Endothelial cell of umbilical vein (primary cell): ENCODE measurements at regions not wholly inside any gene's neighbourhood (a gene's known extent, or its start where the extent isn't known, plus 50 kb on each side); places are given as distances from the start of the nearest gene placed in this dataset.

Experiments used
- BruUV-seq: library from RNA; stranded (reverse); fragments of 400-500 nt; replicated peaks from 2 replicates; lab custom pipeline; 2021; lab: Mats Ljungman, UMichigan
- CTCF ChIA-PET: fragments of 300-600, 350-600 bp; sonication (Branson Sonifier 250); formaldehyde crosslinking; loops from one replicate; lab custom pipeline; 2021; ENCODE audit warnings: antibody characterized with exemption, inconsistent platforms; lab: Charles Lee
- POLR2A ChIA-PET: fragments of 300-600, 350-600 bp; sonication (Branson Sonifier 250); formaldehyde crosslinking; loops from one replicate; lab custom pipeline; 2021; ENCODE audit warnings: antibody characterized with exemption, inconsistent platforms; lab: Charles Lee
- DNase-seq: peaks from one replicate; pipeline ENCODE4 v3.0.0-alpha.2; 2011; ENCODE audit warnings: low read depth, low spot score
- FAIRE-seq: peaks from 2 replicates; lab custom pipeline; 2011; peaks lifted over from hg19 to GRCh38; lab: Jason Lieb, UNC
- H2AFZ ChIP-seq: 2 replicates; pipeline ENCODE4 v1.6.0; 2012; ENCODE audit warnings: low read depth, low read length, control low read depth, inconsistent platforms
- H3K27ac ChIP-seq: 2 replicates; pipeline ENCODE4 v1.5.1; 2011; ENCODE audit warnings: low read depth, mild to moderate bottlenecking, control low read depth, low read length, moderate library complexity; ENCODE audit not compliant: insufficient read depth
- H3K27me3 ChIP-seq, 2 experiments: 2 replicates each; pipeline versions ENCODE4 v1.6.0 to v1.6.1; 2011; ENCODE audit warnings: low read length in 2 of 2, mixed read lengths in 1 of 2; ENCODE audit not compliant: control insufficient read depth in 2 of 2, insufficient read depth in 2 of 2
- H3K36me3 ChIP-seq, 2 experiments: 2 replicates in 1 of 2; 3 replicates in 1 of 2; pipeline ENCODE4 v1.5.1; 2011; ENCODE audit warnings: low read length in 2 of 2, mild to moderate bottlenecking in 1 of 2, moderate library complexity in 1 of 2; ENCODE audit not compliant: control insufficient read depth in 2 of 2, insufficient read depth in 2 of 2; ENCODE audit errors: extremely low read depth in 1 of 2
- H3K4me1 ChIP-seq: 3 replicates; pipeline ENCODE4 v1.5.1; 2011; ENCODE audit warnings: mild to moderate bottlenecking, low read length; ENCODE audit not compliant: control insufficient read depth, insufficient read depth; ENCODE audit errors: extremely low read depth
- H3K4me2 ChIP-seq: 2 replicates; pipeline ENCODE4 v1.6.1; 2011; ENCODE audit warnings: low read length, control low read depth, mixed read lengths; ENCODE audit not compliant: insufficient read depth
- H3K4me3 ChIP-seq, 3 experiments: fragments of 200-600 bp in 1 of 3; sonication (generic), shearing (Covaris generic) in 1 of 3; replicated peaks in 1 of 3; 2 replicates each; pipeline ENCODE4 v1.5.1; 2011 to 2016; ENCODE audit warnings: control low read depth in 3 of 3, low read length in 3 of 3, mild to moderate bottlenecking in 2 of 3, inconsistent platforms in 1 of 3, low read depth in 1 of 3, moderate library complexity in 1 of 3; ENCODE audit not compliant: insufficient read depth in 1 of 3
- H3K79me2 ChIP-seq: 2 replicates; pipeline ENCODE4 v1.6.0; 2012; ENCODE audit warnings: low read length, inconsistent platforms; ENCODE audit not compliant: control insufficient read depth, insufficient read depth
- H3K9ac ChIP-seq: replicated peaks from 2 replicates; pipeline ENCODE3; 2011; ENCODE audit warnings: low read length, control low read depth; ENCODE audit not compliant: insufficient read depth; ENCODE audit errors: extremely low read depth
- H3K9me1 ChIP-seq: replicated peaks from 3 replicates; pipeline ENCODE4 v1.6.0; 2011; ENCODE audit warnings: mild to moderate bottlenecking, low read length; ENCODE audit not compliant: control insufficient read depth, insufficient read depth; ENCODE audit errors: extremely low read depth
- H3K9me3 ChIP-seq: replicated peaks from 2 replicates; pipeline ENCODE4 v1.5.1; 2012; ENCODE audit warnings: low read length, inconsistent platforms; ENCODE audit not compliant: control insufficient read depth, insufficient read depth
- H4K20me1 ChIP-seq: replicated peaks from 2 replicates; pipeline ENCODE3; 2011; ENCODE audit warnings: mild to moderate bottlenecking, low read length; ENCODE audit not compliant: control insufficient read depth, insufficient read depth; ENCODE audit errors: extremely low read depth
- EZH2 ChIP-seq: IDR thresholded peaks from 2 replicates; pipeline ENCODE4 v1.6.1; 2012; ENCODE audit warnings: borderline replicate concordance, low read depth, mild to moderate bottlenecking, moderate library complexity, low read length, inconsistent platforms; ENCODE audit not compliant: severe bottlenecking
- GATA2 ChIP-seq: IDR thresholded peaks from 2 replicates; pipeline ENCODE4 v1.7.0; 2011; ENCODE audit warnings: low read depth, mild to moderate bottlenecking, moderate library complexity, mixed read lengths, low read length; ENCODE audit not compliant: insufficient read length, insufficient read depth
- JUN ChIP-seq: IDR thresholded peaks from 2 replicates; pipeline ENCODE4 v1.6.1; 2011; ENCODE audit warnings: borderline replicate concordance, low read depth; ENCODE audit not compliant: insufficient read length, insufficient read depth
- MYC ChIP-seq: IDR thresholded peaks from one replicate; pipeline ENCODE4 v1.6.1; 2011; ENCODE audit warnings: mild to moderate bottlenecking, low read depth, low read length
- POLR2A ChIP-seq: IDR thresholded peaks from 2 replicates; pipeline ENCODE4 v1.6.1; 2012; ENCODE audit warnings: low read depth, mild to moderate bottlenecking, control low read depth, low read length
- dilution Hi-C: fragments of 300-500 bp; cut with MboI; formaldehyde crosslinking; loops from one replicate; pipeline ENCODE4 v1.15.0; 2019; ENCODE audit warnings: low sequenced_read_pairs; ENCODE audit not compliant: extremely low pct_ligation_motif_present
- intact Hi-C: fragments of 100-400 bp; cut with micrococcal nuclease; formaldehyde crosslinking; loops from one replicate; pipeline ENCODE4 v1.10.0; 2022
- TF ChIP-seq, protein P1 (sequence below): IDR thresholded peaks from 2 replicates; pipeline ENCODE4 v1.6.1; 2011; ENCODE audit not compliant: insufficient read depth, insufficient read length
- TF ChIP-seq, protein P2 (sequence below), 2 donors: IDR thresholded peaks; 1 replicate in 1 of 2; 2 replicates in 1 of 2; pipeline ENCODE4 v1.5.1; 2011; ENCODE audit warnings: low read length in 2 of 2, mild to moderate bottlenecking in 2 of 2, moderate library complexity in 2 of 2, control low read depth in 1 of 2, inconsistent platforms in 1 of 2, low read depth in 1 of 2; ENCODE audit not compliant: insufficient read depth in 1 of 2; ENCODE audit errors: extremely low read depth in 1 of 2

DNA sequence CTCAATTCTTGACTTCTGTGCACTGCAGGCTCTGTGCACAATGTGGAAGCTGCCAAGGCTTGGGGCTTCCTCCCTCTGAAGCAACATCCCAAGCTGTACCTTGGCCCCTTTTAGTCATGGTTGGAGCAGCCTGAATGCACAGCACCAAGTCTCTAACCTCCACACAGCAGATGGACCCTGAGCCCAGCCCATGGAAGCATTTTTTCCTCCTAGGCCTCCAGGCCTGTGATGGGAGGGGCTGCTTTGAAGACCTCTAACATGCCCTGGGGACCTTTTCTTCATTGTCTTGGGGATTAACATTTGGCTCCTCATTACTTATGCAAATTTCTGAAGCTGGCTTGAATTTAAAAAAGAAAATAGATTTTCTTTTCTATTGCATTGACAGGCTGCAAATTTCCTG lies 385.8 kb downstream of the LRRC70 start:
- CTCF ChIA-PET = no interaction called here
- no peaks in the 10 kb centered on the region for H4K20me1 ChIP-seq
- no peaks in the 10 kb centered on the region for H3K4me1 ChIP-seq
- intact Hi-C loops = no loop called here
- H3K27ac ChIP-seq = no peak overlapping the region
- dilution Hi-C loops = no loop called here
- H3K9me3 ChIP-seq = no peaks in the 10 kb centered on the region
- no peaks in the 10 kb centered on the region for H3K9me1 ChIP-seq
- DNase-seq = no peak
- no peak overlapping the region for H2AFZ ChIP-seq
- H3K36me3 ChIP-seq = no peaks in the 10 kb centered on the region
- H3K27me3 ChIP-seq = no peaks in the 10 kb centered on the region
- H3K4me3 ChIP-seq = no peak overlapping the region
- no peak overlapping the region for H3K4me2 ChIP-seq
- no TSS peak for BruUV-seq
- no peak overlapping the region for H3K9ac ChIP-seq
- POLR2A ChIA-PET = no interaction called here
- FAIRE-seq = no peak
- TF ChIP-seq JUN (no peak), GATA2 (no peak), EZH2 (no peak)
- TF ChIP-seq, protein P1, sequence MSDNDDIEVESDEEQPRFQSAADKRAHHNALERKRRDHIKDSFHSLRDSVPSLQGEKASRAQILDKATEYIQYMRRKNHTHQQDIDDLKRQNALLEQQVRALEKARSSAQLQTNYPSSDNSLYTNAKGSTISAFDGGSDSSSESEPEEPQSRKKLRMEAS = no peak
- no peaks in the 10 kb centered on the region for H3K79me2 ChIP-seq

DNA sequence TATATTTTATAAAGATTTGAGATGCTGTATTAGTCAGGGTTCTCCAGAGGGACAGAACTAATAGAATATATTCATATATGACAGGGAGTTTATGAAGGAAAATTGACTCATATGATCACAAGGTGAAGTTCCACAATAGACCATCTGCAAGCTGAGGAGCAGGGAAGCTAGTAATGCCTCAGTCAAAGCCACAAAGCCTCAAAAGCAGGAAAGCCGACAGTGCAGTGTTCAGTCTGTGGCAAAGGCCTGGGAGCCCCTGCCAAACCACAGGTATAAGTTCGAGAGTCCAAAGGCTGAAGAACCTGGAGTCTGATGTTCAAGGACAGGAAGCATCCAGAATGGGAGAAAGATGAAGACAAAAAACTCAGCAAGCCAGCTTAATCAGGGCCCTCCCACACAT lies 382.2 kb downstream of the LRRC70 start:
- ChIA-PET CTCF (no interaction called here), POLR2A (no interaction called here)
- dilution Hi-C loops = no loop called here
- Histone ChIP-seq H2AFZ (no peak overlapping the region), H3K9ac (no peak overlapping the region), H3K4me1 (no peaks in the 10 kb centered on the region), H3K27me3 (no peaks in the 10 kb centered on the region), H3K9me1 (no peaks in the 10 kb centered on the region), H4K20me1 (no peaks in the 10 kb centered on the region), H3K36me3 (no peaks in the 10 kb centered on the region), H3K9me3 (no peaks in the 10 kb centered on the region), H3K4me2 (no peak overlapping the region), H3K4me3 (no peak overlapping the region), H3K79me2 (no peaks in the 10 kb centered on the region), H3K27ac (no peak overlapping the region)
- DNase-seq (no peak), FAIRE-seq (no peak)
- no TSS peak for BruUV-seq
- intact Hi-C loops = no loop called here
- TF ChIP-seq, protein P2, sequence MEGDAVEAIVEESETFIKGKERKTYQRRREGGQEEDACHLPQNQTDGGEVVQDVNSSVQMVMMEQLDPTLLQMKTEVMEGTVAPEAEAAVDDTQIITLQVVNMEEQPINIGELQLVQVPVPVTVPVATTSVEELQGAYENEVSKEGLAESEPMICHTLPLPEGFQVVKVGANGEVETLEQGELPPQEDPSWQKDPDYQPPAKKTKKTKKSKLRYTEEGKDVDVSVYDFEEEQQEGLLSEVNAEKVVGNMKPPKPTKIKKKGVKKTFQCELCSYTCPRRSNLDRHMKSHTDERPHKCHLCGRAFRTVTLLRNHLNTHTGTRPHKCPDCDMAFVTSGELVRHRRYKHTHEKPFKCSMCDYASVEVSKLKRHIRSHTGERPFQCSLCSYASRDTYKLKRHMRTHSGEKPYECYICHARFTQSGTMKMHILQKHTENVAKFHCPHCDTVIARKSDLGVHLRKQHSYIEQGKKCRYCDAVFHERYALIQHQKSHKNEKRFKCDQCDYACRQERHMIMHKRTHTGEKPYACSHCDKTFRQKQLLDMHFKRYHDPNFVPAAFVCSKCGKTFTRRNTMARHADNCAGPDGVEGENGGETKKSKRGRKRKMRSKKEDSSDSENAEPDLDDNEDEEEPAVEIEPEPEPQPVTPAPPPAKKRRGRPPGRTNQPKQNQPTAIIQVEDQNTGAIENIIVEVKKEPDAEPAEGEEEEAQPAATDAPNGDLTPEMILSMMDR (IDR thresholded peaks at IDR 0.05; ENCODE audit: extremely low read depth in 1 of 2, insufficient read depth in 1 of 2, low read depth in 1 of 2, low read length in 2 of 2) = no peak
- TF ChIP-seq POLR2A (no peak), MYC (no peak)
